ENCODE measurements at regions not wholly inside any gene's neighbourhood (a gene's known extent, or its start where the extent isn't known, plus 50 kb on each side); places are given as distances from the start of the nearest gene placed in this dataset.

GRCh38 chr3:41148478-41148877, 50.8 kb upstream of the CTNNB1 start:
- H3K4me1 Mint-ChIP-seq = peaks cover 16% of the 10 kb centered on the region
- H3K9me3 Mint-ChIP-seq = peaks cover 21% of the 10 kb centered on the region
- TF ChIP-seq CTCF (IDR thresholded peaks at IDR 0.05; ENCODE audit: unreplicated experiment) = no peak
- H3K27me3 Mint-ChIP-seq (ENCODE audit: low read depth) = no peaks in the 10 kb centered on the region
- H3K27ac Mint-ChIP-seq = peak overlapping the region; percentile 41
- H3K4me3 Mint-ChIP-seq = no peak overlapping the region
- peaks cover 9% of the 10 kb centered on the region for H3K36me3 Mint-ChIP-seq
- no peak for DNase-seq (ENCODE audit: low spot score in 2 of 2, unreplicated experiment in 2 of 2)

- DNase-seq (ENCODE audit: low spot score in 2 of 2, unreplicated experiment in 2 of 2) = no peak
- no peak for TF ChIP-seq CTCF (IDR thresholded peaks at IDR 0.05; ENCODE audit: unreplicated experiment)
- peaks cover 9% of the 10 kb centered on the region for H3K36me3 Mint-ChIP-seq
- H3K27me3 Mint-ChIP-seq (ENCODE audit: low read depth) = no peaks in the 10 kb centered on the region
- H3K9me3 Mint-ChIP-seq = peaks cover 21% of the 10 kb centered on the region
- H3K27ac Mint-ChIP-seq = no peak overlapping the region
- no peak overlapping the region for H3K4me3 Mint-ChIP-seq
- peaks cover 15% of the 10 kb centered on the region for H3K4me1 Mint-ChIP-seq
These were observed 50.4 kb upstream of the CTNNB1 start for GRCh38 chr3:41148901-41149300.
